Lung microvascular endothelial cell (primary cell): ENCODE measurements at regions not wholly inside any gene's neighbourhood (a gene's known extent, or its start where the extent isn't known, plus 50 kb on each side); places are given as distances from the start of the nearest gene placed in this dataset.
"Not testable (repeated sequence)": the region's sequence is repeated elsewhere in the genome, so short reads cannot be mapped to it uniquely, and the experiment has no call there.

ENCODE experiments used
- DNase-seq, 2 donors: peaks; one replicate each; pipeline versions ENCODE4 v3.0.0 to v3.0.0-alpha.2; 2010; ENCODE audit warnings: low read depth in 2 of 2

- DNase-seq: not testable (repeated sequence)
Observed at GRCh38 chr2:88920399-88920798, 228.9 kb downstream of the RPIA start.

- DNase-seq: no peak
Observed at GRCh38 chr2:88924533-88924932, 233.1 kb downstream of the RPIA start.

GRCh38 chr2:88925770-88926462 is 234.4 kb downstream of the RPIA start:
- DNase-seq: no peak

- DNase-seq: no peak
Observed at GRCh38 chr2:88927128-88927527, 235.7 kb downstream of the RPIA start.

- no peak for DNase-seq
Observed at GRCh38 chr2:88930659-88931058, 239.2 kb downstream of the RPIA start.

GRCh38 chr2:88932686-88933085 is 241.2 kb downstream of the RPIA start:
- DNase-seq: no peak

GRCh38 chr2:88933091-88933490 is 241.6 kb downstream of the RPIA start:
- DNase-seq: no peak

GRCh38 chr2:88933980-88934379 is 242.5 kb downstream of the RPIA start:
- DNase-seq: peak; percentile 30 to 57

- peak; percentile 32 to 43 for DNase-seq
Observed at GRCh38 chr2:88941178-88941577, 249.7 kb downstream of the RPIA start.

GRCh38 chr2:88942798-88943197 is 251.3 kb downstream of the RPIA start:
- no peak for DNase-seq

GRCh38 chr2:88949336-88949735 is 257.9 kb downstream of the RPIA start:
- no peak for DNase-seq

GRCh38 chr2:88950010-88950409 is 258.5 kb downstream of the RPIA start:
- DNase-seq: peak; percentile 24 to 45

GRCh38 chr2:88955607-88956006 is 264.1 kb downstream of the RPIA start:
- no peak for DNase-seq

- peak; percentile 10 to 27 for DNase-seq
Observed at GRCh38 chr2:88959480-88960204, 268.2 kb downstream of the RPIA start.

GRCh38 chr2:88961323-88961722 is 269.9 kb downstream of the RPIA start:
- DNase-seq: not testable (repeated sequence)

GRCh38 chr2:88967844-88968243 is 276.4 kb downstream of the RPIA start:
- peak; percentile 2 to 12 for DNase-seq

GRCh38 chr2:88978011-88978410 is 286.5 kb downstream of the RPIA start:
- DNase-seq: not testable (repeated sequence)

- not testable (repeated sequence) for DNase-seq
Observed at GRCh38 chr2:88978446-88978845, 287.0 kb downstream of the RPIA start.

GRCh38 chr2:88984079-88984478 is 292.6 kb downstream of the RPIA start:
- not testable (repeated sequence) for DNase-seq

GRCh38 chr2:88986721-88987330 is 295.4 kb downstream of the RPIA start:
- not testable (repeated sequence) for DNase-seq

GRCh38 chr2:88988617-88989016 is 297.1 kb downstream of the RPIA start:
- DNase-seq: not testable (repeated sequence)

GRCh38 chr2:88992819-88993218 is 301.3 kb downstream of the RPIA start:
- not testable (repeated sequence) for DNase-seq

- not testable (repeated sequence) for DNase-seq
Observed at GRCh38 chr2:88994856-88995255, 303.4 kb downstream of the RPIA start.
